Colonic mucosa (tissue), 4 donors: ENCODE measurements at regions not wholly inside any gene's neighbourhood (a gene's known extent, or its start where the extent isn't known, plus 50 kb on each side); places are given as distances from the start of the nearest gene placed in this dataset.

Source experiments
- DNase-seq: peaks from one replicate; pipeline ENCODE4 v3.0.0-alpha.2; 2020
- H3K27ac ChIP-seq: fragments of 200-600 bp; one replicate; pipeline ENCODE4 v1.8.0; 2021
- H3K27me3 ChIP-seq: fragments of 200-600 bp; one replicate; pipeline ENCODE4 v1.8.0; 2021
- H3K36me3 ChIP-seq: fragments of 200-600 bp; one replicate; pipeline ENCODE4 v1.8.0; 2021
- H3K4me1 ChIP-seq: fragments of 200-600 bp; one replicate; pipeline ENCODE4 v1.8.0; 2021; ENCODE audit warnings: mild to moderate bottlenecking
- H3K4me3 ChIP-seq: fragments of 200-600 bp; one replicate; pipeline ENCODE4 v1.8.0; 2021
- H3K9ac ChIP-seq, 2 donors: one replicate each; pipeline ENCODE4 v1.7.0; 2013; ENCODE audit warnings: control low read depth in 2 of 2, low read depth in 2 of 2, low read length in 2 of 2
- H3K9me3 ChIP-seq: fragments of 200-600 bp; one replicate; pipeline ENCODE4 v1.8.0; 2021
- intact Hi-C: fragments of 100-400 bp; cut with DNase I; formaldehyde crosslinking; loops from one replicate; pipeline ENCODE4 v1.14.1; 2022
- TF ChIP-seq, protein P1 (sequence below): fragments of 200-600 bp; IDR thresholded peaks from one replicate; pipeline ENCODE4 v1.8.0; 2022; ENCODE audit warnings: antibody characterized with exemption, mild to moderate bottlenecking
- donor health status: healthy.
- donor health status: DM: no; HTN: no; CAD: no.
- donor health status: DM: no; HTN: no; CAD: no.

DNA sequence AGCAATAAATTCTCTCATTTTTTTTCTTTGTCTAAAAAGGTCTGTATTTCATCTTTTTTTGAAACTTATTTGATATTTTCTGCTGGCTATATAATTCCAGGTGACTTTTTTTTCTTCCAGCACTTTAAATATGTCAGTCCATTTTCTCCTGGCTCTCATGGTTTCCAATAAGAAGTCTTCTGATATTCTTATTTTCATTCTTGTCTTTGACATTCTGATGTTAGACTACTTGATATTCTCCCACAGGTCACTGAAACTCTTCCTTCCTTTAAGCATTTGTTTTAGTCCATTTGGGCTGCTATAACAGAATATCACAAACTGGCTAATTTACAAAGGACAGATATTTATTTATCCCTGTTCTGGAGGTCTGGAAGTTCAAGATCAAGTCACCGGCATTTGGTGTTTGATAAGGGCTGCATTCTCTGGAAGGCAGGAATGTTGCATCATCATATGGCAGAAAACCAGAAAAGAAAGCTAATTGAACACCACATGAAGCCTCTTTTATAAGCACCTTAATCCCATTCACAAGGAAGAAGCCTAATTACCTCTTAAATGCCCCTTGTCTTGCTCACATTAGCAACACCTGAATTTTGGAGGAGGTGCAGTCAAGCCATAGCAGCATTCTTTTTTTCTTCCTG is 242.1 kb upstream of the TNRC6C start:
- H3K9ac ChIP-seq: no peak overlapping the region
- no peak overlapping the region for H3K4me3 ChIP-seq
- H3K36me3 ChIP-seq: no peaks in the 10 kb centered on the region
- H3K9me3 ChIP-seq: no peaks in the 10 kb centered on the region
- intact Hi-C loops: no loop called here
- TF ChIP-seq, protein P1, sequence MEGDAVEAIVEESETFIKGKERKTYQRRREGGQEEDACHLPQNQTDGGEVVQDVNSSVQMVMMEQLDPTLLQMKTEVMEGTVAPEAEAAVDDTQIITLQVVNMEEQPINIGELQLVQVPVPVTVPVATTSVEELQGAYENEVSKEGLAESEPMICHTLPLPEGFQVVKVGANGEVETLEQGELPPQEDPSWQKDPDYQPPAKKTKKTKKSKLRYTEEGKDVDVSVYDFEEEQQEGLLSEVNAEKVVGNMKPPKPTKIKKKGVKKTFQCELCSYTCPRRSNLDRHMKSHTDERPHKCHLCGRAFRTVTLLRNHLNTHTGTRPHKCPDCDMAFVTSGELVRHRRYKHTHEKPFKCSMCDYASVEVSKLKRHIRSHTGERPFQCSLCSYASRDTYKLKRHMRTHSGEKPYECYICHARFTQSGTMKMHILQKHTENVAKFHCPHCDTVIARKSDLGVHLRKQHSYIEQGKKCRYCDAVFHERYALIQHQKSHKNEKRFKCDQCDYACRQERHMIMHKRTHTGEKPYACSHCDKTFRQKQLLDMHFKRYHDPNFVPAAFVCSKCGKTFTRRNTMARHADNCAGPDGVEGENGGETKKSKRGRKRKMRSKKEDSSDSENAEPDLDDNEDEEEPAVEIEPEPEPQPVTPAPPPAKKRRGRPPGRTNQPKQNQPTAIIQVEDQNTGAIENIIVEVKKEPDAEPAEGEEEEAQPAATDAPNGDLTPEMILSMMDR: no peak
- H3K27me3 ChIP-seq: no peaks in the 10 kb centered on the region
- DNase-seq: no peak
- H3K27ac ChIP-seq: no peak overlapping the region
- H3K4me1 ChIP-seq: no peaks in the 10 kb centered on the region

DNA sequence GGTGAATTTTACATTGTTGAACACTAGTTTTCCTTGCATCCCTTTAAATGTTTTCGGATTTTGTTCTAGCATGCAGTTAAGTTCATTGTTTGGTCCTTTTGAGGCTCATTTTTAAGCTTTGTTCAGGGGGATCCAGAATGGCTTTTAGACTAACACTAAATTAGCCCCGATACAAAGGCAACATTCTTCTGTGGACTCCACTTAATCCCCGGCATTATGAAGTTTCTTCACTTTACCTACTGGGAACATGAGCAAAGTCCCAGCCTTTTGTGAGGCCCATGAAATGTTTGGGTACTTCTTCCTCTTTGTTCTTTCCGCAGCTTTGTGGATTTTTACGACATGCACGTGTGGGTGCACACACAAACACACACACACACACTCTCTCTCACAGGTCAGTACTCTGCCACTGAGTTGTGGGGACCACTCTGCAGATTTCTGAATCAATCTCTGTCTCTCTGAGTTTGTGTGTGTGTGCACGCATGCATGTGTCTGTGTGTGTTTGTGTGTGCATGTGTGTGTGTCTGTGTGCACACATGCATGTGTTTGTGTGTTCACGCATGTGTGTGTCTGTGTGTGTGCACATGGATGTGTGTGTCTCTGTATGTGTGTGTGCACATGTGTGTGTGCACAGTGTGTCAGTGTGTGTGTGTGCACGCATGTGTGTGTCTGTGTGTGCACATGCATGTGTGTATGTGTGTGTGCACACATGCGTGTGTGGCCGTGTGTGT is 240.4 kb upstream of the TNRC6C start:
- Histone ChIP-seq H3K4me1 (no peaks in the 10 kb centered on the region), H3K4me3 (no peak overlapping the region)
- TF ChIP-seq, protein P1: no peak

DNA sequence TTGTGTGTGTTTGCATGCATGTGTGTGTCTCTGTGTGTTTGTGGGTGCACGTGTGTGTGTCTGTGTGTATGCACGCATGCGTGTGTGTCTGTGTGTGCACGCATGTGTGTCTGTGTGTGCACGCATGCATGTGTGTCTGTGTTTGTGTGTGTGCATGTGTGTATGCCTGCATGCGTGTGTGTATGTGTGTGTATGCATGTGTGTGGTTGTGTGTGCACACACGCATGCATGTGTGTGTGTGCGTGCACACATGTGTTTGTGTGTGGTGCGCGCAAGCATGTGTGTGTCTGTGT is 239.9 kb upstream of the TNRC6C start:
- intact Hi-C loops: no loop called here
- no peak overlapping the region for H3K9ac ChIP-seq
- H3K27me3 ChIP-seq: no peaks in the 10 kb centered on the region
- no peak overlapping the region for H3K27ac ChIP-seq
- H3K36me3 ChIP-seq: no peaks in the 10 kb centered on the region
- DNase-seq: no peak
- H3K4me3 ChIP-seq: no peak overlapping the region
- TF ChIP-seq, protein P1: no peak
- no peaks in the 10 kb centered on the region for H3K4me1 ChIP-seq
- H3K9me3 ChIP-seq: no peaks in the 10 kb centered on the region

More for the DNA sequence above, 240.4 kb upstream of the TNRC6C start:
- Histone ChIP-seq H3K36me3 (no peaks in the 10 kb centered on the region), H3K27me3 (no peaks in the 10 kb centered on the region), H3K27ac (no peak overlapping the region), H3K9ac (no peak overlapping the region), H3K9me3 (no peaks in the 10 kb centered on the region)
- intact Hi-C loops: no loop called here
- DNase-seq: peak; percentile 9

DNA sequence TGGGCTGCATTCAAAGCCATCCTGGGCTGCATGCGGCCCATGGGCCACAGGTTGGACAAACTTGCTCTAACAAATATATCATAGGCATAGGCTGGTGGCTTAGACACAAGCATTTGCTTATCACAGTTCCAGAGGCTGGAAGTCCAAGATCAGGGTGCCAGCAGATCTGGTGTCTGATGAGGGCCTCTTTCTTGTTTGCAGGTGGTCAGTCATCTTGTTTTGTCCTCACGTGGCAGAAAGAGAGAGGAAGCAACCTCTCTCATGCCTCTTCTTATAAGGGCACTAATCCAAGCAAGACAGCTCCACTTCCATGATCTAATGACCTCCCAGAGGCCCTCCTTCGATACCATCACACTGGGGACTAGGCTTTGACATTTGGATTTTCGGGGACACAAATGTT is 238.7 kb upstream of the TNRC6C start:
- Histone ChIP-seq H3K36me3 (no peaks in the 10 kb centered on the region), H3K27me3 (no peaks in the 10 kb centered on the region), H3K9me3 (no peaks in the 10 kb centered on the region), H3K4me3 (no peak overlapping the region), H3K4me1 (no peaks in the 10 kb centered on the region), H3K27ac (no peak overlapping the region), H3K9ac (no peak overlapping the region)
- intact Hi-C loops: no loop called here
- DNase-seq: no peak
- TF ChIP-seq, protein P1: no peak

DNA sequence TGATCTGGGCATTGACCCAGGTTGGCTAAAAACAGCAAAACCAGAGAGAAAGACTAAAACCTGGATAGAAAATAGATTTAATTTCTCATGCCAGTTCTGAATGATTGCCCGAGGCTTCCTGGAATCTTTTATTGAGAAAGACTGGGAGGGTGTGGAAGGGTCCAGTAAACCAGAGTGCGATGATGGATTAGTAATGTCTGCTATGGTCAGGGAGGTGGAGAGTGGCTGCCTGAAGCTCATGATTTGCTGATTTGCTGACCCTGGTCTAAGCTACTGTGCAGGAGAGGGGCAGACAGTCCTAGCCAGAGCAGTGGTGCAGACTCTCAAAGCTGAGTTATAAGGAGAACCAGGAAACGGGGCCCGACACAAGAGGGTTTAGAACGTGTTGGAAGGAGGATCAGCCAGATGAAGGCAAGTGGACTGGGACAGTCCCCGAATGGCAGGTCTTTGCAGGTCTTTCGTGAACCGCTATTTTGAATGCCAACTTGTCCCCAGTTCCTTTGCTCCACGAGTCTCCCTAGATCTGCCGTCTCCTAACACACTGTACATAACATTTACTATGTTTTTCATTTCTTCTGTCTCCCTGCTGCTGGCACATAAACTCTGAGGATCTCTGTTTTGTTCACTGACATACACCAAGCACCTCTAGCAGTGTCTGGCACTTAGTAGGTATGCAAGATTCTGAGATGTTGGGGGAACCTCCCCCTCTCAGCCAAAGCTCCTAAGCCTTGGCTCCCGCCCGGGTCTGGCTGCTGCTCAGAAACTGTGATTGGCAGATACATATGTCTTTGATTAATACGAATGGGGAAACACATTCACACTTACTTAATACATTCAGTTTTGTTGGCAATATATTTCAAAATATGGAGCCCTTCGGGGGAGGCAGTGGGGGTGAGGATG is 237.3 kb upstream of the TNRC6C start:
- Histone ChIP-seq H3K9me3 (no peaks in the 10 kb centered on the region), H3K4me3 (no peak overlapping the region), H3K27me3 (no peaks in the 10 kb centered on the region), H3K36me3 (no peaks in the 10 kb centered on the region), H3K4me1 (no peaks in the 10 kb centered on the region), H3K9ac (no peak overlapping the region), H3K27ac (no peak overlapping the region)
- intact Hi-C loops: no loop called here
- DNase-seq: peak; percentile 3
- TF ChIP-seq, protein P1: no peak
